Endothelial cell of umbilical vein (primary cell): ENCODE measurements at regions not wholly inside any gene's neighbourhood (a gene's known extent, or its start where the extent isn't known, plus 50 kb on each side); places are given as distances from the start of the nearest gene placed in this dataset.

ENCODE experiments used
- BruUV-seq: library from RNA; stranded (reverse); fragments of 400-500 nt; replicated peaks from 2 replicates; lab custom pipeline; 2021; lab: Mats Ljungman, UMichigan
- CTCF ChIA-PET: fragments of 300-600, 350-600 bp; sonication (Branson Sonifier 250); formaldehyde crosslinking; loops from one replicate; lab custom pipeline; 2021; ENCODE audit warnings: antibody characterized with exemption, inconsistent platforms; lab: Charles Lee
- POLR2A ChIA-PET: fragments of 300-600, 350-600 bp; sonication (Branson Sonifier 250); formaldehyde crosslinking; loops from one replicate; lab custom pipeline; 2021; ENCODE audit warnings: antibody characterized with exemption, inconsistent platforms; lab: Charles Lee
- DNase-seq: peaks from one replicate; pipeline ENCODE4 v3.0.0-alpha.2; 2011; ENCODE audit warnings: low read depth, low spot score
- FAIRE-seq: peaks from 2 replicates; lab custom pipeline; 2011; peaks lifted over from hg19 to GRCh38; lab: Jason Lieb, UNC
- H2AFZ ChIP-seq: 2 replicates; pipeline ENCODE4 v1.6.0; 2012; ENCODE audit warnings: low read depth, low read length, control low read depth, inconsistent platforms
- H3K27ac ChIP-seq: 2 replicates; pipeline ENCODE4 v1.5.1; 2011; ENCODE audit warnings: low read depth, mild to moderate bottlenecking, control low read depth, low read length, moderate library complexity; ENCODE audit not compliant: insufficient read depth
- H3K27me3 ChIP-seq, 2 experiments: 2 replicates each; pipeline versions ENCODE4 v1.6.0 to v1.6.1; 2011; ENCODE audit warnings: low read length in 2 of 2, mixed read lengths in 1 of 2; ENCODE audit not compliant: control insufficient read depth in 2 of 2, insufficient read depth in 2 of 2
- H3K36me3 ChIP-seq, 2 experiments: 2 replicates in 1 of 2; 3 replicates in 1 of 2; pipeline ENCODE4 v1.5.1; 2011; ENCODE audit warnings: low read length in 2 of 2, mild to moderate bottlenecking in 1 of 2, moderate library complexity in 1 of 2; ENCODE audit not compliant: control insufficient read depth in 2 of 2, insufficient read depth in 2 of 2; ENCODE audit errors: extremely low read depth in 1 of 2
- H3K4me1 ChIP-seq: 3 replicates; pipeline ENCODE4 v1.5.1; 2011; ENCODE audit warnings: mild to moderate bottlenecking, low read length; ENCODE audit not compliant: control insufficient read depth, insufficient read depth; ENCODE audit errors: extremely low read depth
- H3K4me2 ChIP-seq: 2 replicates; pipeline ENCODE4 v1.6.1; 2011; ENCODE audit warnings: low read length, control low read depth, mixed read lengths; ENCODE audit not compliant: insufficient read depth
- H3K4me3 ChIP-seq, 3 experiments: fragments of 200-600 bp in 1 of 3; sonication (generic), shearing (Covaris generic) in 1 of 3; replicated peaks in 1 of 3; 2 replicates each; pipeline ENCODE4 v1.5.1; 2011 to 2016; ENCODE audit warnings: control low read depth in 3 of 3, low read length in 3 of 3, mild to moderate bottlenecking in 2 of 3, inconsistent platforms in 1 of 3, low read depth in 1 of 3, moderate library complexity in 1 of 3; ENCODE audit not compliant: insufficient read depth in 1 of 3
- H3K79me2 ChIP-seq: 2 replicates; pipeline ENCODE4 v1.6.0; 2012; ENCODE audit warnings: low read length, inconsistent platforms; ENCODE audit not compliant: control insufficient read depth, insufficient read depth
- H3K9ac ChIP-seq: replicated peaks from 2 replicates; pipeline ENCODE3; 2011; ENCODE audit warnings: low read length, control low read depth; ENCODE audit not compliant: insufficient read depth; ENCODE audit errors: extremely low read depth
- H3K9me1 ChIP-seq: replicated peaks from 3 replicates; pipeline ENCODE4 v1.6.0; 2011; ENCODE audit warnings: mild to moderate bottlenecking, low read length; ENCODE audit not compliant: control insufficient read depth, insufficient read depth; ENCODE audit errors: extremely low read depth
- H3K9me3 ChIP-seq: replicated peaks from 2 replicates; pipeline ENCODE4 v1.5.1; 2012; ENCODE audit warnings: low read length, inconsistent platforms; ENCODE audit not compliant: control insufficient read depth, insufficient read depth
- H4K20me1 ChIP-seq: replicated peaks from 2 replicates; pipeline ENCODE3; 2011; ENCODE audit warnings: mild to moderate bottlenecking, low read length; ENCODE audit not compliant: control insufficient read depth, insufficient read depth; ENCODE audit errors: extremely low read depth
- EZH2 ChIP-seq: IDR thresholded peaks from 2 replicates; pipeline ENCODE4 v1.6.1; 2012; ENCODE audit warnings: borderline replicate concordance, low read depth, mild to moderate bottlenecking, moderate library complexity, low read length, inconsistent platforms; ENCODE audit not compliant: severe bottlenecking
- FOS ChIP-seq: IDR thresholded peaks from 2 replicates; pipeline ENCODE4 v1.6.1; 2011; ENCODE audit warnings: mild to moderate bottlenecking, low read length, moderate library complexity, borderline replicate concordance; ENCODE audit not compliant: insufficient read depth
- GATA2 ChIP-seq: IDR thresholded peaks from 2 replicates; pipeline ENCODE4 v1.7.0; 2011; ENCODE audit warnings: low read depth, mild to moderate bottlenecking, moderate library complexity, mixed read lengths, low read length; ENCODE audit not compliant: insufficient read length, insufficient read depth
- JUN ChIP-seq: IDR thresholded peaks from 2 replicates; pipeline ENCODE4 v1.6.1; 2011; ENCODE audit warnings: borderline replicate concordance, low read depth; ENCODE audit not compliant: insufficient read length, insufficient read depth
- MYC ChIP-seq: IDR thresholded peaks from one replicate; pipeline ENCODE4 v1.6.1; 2011; ENCODE audit warnings: mild to moderate bottlenecking, low read depth, low read length
- POLR2A ChIP-seq: IDR thresholded peaks from 2 replicates; pipeline ENCODE4 v1.6.1; 2012; ENCODE audit warnings: low read depth, mild to moderate bottlenecking, control low read depth, low read length
- POLR2AphosphoS5 ChIP-seq: IDR thresholded peaks from 2 replicates; pipeline ENCODE4 v1.6.1; 2012; ENCODE audit warnings: low read depth, mild to moderate bottlenecking, control low read depth, low read length, moderate library complexity; ENCODE audit not compliant: insufficient read depth
- dilution Hi-C: fragments of 300-500 bp; cut with MboI; formaldehyde crosslinking; loops from one replicate; pipeline ENCODE4 v1.15.0; 2019; ENCODE audit warnings: low sequenced_read_pairs; ENCODE audit not compliant: extremely low pct_ligation_motif_present
- intact Hi-C: fragments of 100-400 bp; cut with micrococcal nuclease; formaldehyde crosslinking; loops from one replicate; pipeline ENCODE4 v1.10.0; 2022
- TF ChIP-seq, protein P1 (sequence below), 2 donors: IDR thresholded peaks; 1 replicate in 1 of 2; 2 replicates in 1 of 2; pipeline ENCODE4 v1.5.1; 2011; ENCODE audit warnings: low read length in 2 of 2, mild to moderate bottlenecking in 2 of 2, moderate library complexity in 2 of 2, control low read depth in 1 of 2, inconsistent platforms in 1 of 2, low read depth in 1 of 2; ENCODE audit not compliant: insufficient read depth in 1 of 2; ENCODE audit errors: extremely low read depth in 1 of 2
- TF ChIP-seq, protein P2 (sequence below): IDR thresholded peaks from 2 replicates; pipeline ENCODE4 v1.6.1; 2011; ENCODE audit not compliant: insufficient read depth, insufficient read length

DNA sequence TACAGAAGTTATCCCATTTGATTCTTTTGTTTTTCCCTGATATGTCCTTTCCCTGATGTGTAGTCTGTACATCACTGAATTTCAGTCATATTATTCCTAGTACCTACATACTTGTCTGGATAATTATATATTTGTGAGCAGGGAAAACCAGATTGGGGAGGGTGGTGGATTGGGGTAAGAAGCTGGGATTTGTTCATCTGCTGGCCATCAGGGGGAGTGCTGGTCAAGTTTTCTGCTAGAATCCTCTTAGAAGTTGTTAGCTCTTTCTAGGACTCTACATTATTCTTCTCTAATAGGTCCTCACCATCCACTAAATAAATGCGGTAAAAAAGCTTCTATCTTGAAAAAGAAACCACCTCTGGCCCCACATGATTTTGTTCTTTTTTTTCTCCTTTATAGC, 232.7 kb upstream of the TAC1 start:
- Histone ChIP-seq H3K9me3 (peaks cover 6% of the 10 kb centered on the region), H2AFZ (no peak overlapping the region), H3K27ac (no peak overlapping the region), H3K27me3 (no peaks in the 10 kb centered on the region), H3K4me1 (no peaks in the 10 kb centered on the region), H3K36me3 (no peaks in the 10 kb centered on the region), H3K9me1 (no peaks in the 10 kb centered on the region), H3K9ac (no peak overlapping the region), H3K4me2 (no peak overlapping the region), H3K79me2 (no peaks in the 10 kb centered on the region), H4K20me1 (no peaks in the 10 kb centered on the region), H3K4me3 (no peak overlapping the region)
- intact Hi-C loops (no loop called here), dilution Hi-C loops (no loop called here)
- CTCF ChIA-PET: no interaction called here
- no peak for DNase-seq
- POLR2A ChIA-PET: no interaction called here
- FAIRE-seq: no peak
- TF ChIP-seq GATA2 (no peak), POLR2AphosphoS5 (no peak)
- TF ChIP-seq, protein P1, sequence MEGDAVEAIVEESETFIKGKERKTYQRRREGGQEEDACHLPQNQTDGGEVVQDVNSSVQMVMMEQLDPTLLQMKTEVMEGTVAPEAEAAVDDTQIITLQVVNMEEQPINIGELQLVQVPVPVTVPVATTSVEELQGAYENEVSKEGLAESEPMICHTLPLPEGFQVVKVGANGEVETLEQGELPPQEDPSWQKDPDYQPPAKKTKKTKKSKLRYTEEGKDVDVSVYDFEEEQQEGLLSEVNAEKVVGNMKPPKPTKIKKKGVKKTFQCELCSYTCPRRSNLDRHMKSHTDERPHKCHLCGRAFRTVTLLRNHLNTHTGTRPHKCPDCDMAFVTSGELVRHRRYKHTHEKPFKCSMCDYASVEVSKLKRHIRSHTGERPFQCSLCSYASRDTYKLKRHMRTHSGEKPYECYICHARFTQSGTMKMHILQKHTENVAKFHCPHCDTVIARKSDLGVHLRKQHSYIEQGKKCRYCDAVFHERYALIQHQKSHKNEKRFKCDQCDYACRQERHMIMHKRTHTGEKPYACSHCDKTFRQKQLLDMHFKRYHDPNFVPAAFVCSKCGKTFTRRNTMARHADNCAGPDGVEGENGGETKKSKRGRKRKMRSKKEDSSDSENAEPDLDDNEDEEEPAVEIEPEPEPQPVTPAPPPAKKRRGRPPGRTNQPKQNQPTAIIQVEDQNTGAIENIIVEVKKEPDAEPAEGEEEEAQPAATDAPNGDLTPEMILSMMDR (IDR thresholded peaks at IDR 0.05; ENCODE audit: extremely low read depth in 1 of 2, insufficient read depth in 1 of 2, low read depth in 1 of 2, low read length in 2 of 2): no peak
- no TSS peak for BruUV-seq

DNA sequence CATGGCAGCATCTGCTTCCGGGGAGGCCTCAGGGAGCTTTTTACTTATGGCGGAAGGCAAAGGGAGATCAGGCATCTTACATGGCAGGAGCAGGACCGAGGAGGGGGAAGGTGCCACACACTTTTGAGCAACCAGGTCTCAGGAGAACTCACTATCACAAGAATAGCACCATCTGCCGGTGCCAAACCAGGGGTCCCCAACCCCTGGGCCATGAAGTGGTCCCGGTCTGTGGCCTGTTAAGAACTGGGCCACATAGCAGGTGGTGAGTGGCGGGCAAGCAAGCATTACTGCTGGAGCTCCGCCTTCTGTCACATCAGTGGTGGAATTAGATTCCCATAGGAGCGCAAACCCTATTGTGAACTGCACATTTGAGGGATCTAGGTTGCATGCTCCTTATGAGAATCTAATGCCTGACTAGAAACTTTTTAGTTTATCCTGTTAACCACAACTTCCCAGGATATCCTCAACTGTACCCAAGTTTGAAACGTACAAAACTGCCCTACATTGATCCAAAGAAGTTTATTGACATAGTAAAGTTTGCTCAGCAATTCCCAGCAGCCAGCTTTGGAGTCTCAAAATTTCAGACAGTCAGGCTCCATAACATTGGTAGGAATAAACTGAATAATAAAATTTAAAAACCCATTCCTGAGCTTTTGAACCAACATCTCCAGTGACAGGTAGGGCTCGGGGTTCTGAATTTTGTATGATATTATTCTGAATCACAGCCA, 228.4 kb upstream of the TAC1 start:
- Histone ChIP-seq H3K9me1 (no peaks in the 10 kb centered on the region), H3K79me2 (no peaks in the 10 kb centered on the region), H4K20me1 (no peaks in the 10 kb centered on the region), H3K27me3 (no peaks in the 10 kb centered on the region), H3K9me3 (peaks cover 3% of the 10 kb centered on the region), H3K4me1 (no peaks in the 10 kb centered on the region), H3K27ac (no peak overlapping the region), H3K4me3 (no peak overlapping the region), H2AFZ (no peak overlapping the region), H3K36me3 (no peaks in the 10 kb centered on the region), H3K4me2 (no peak overlapping the region), H3K9ac (no peak overlapping the region)
- FAIRE-seq (no peak), DNase-seq (no peak)
- CTCF ChIA-PET: no interaction called here
- intact Hi-C loops (no loop called here), dilution Hi-C loops (no loop called here)
- no peak for TF ChIP-seq GATA2
- no peak for TF ChIP-seq FOS
- TF ChIP-seq POLR2A: no peak
- TF ChIP-seq, protein P1 (IDR thresholded peaks at IDR 0.05; ENCODE audit: extremely low read depth in 1 of 2, insufficient read depth in 1 of 2, low read depth in 1 of 2, low read length in 2 of 2): no peak
- no peak for TF ChIP-seq EZH2
- no peak for TF ChIP-seq MYC
- TF ChIP-seq POLR2AphosphoS5: no peak
- TF ChIP-seq, protein P2, sequence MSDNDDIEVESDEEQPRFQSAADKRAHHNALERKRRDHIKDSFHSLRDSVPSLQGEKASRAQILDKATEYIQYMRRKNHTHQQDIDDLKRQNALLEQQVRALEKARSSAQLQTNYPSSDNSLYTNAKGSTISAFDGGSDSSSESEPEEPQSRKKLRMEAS: no peak
- no peak for TF ChIP-seq JUN
- POLR2A ChIA-PET: no interaction called here
- BruUV-seq: no TSS peak
